ENCODE measurements at regions not wholly inside any gene's neighbourhood (a gene's known extent, or its start where the extent isn't known, plus 50 kb on each side); places are given as distances from the start of the nearest gene placed in this dataset.

- DNase-seq (no peak), ATAC-seq (no peak)
- intact Hi-C loops (cut with DNase I) = no loop called here
- H3K9me3 ChIP-seq = no peaks in the 10 kb centered on the region
- H3K4me3 ChIP-seq = no peak overlapping the region
- no peak overlapping the region for H3K27ac ChIP-seq
- TF ChIP-seq CTCF (IDR thresholded peaks at IDR 0.05) = no peak
- H3K36me3 ChIP-seq = no peaks in the 10 kb centered on the region
- H3K27me3 ChIP-seq = no peaks in the 10 kb centered on the region
- H3K4me1 ChIP-seq = peaks cover 2% of the 10 kb centered on the region
Measured at GRCh38 chr6:112002307-112002706, 51.6 kb upstream of the CCN6 start.

Measured in upper lobe of right lung (tissue), 1 donor.